Neural cell (in vitro differentiated cells): ENCODE measurements at regions not wholly inside any gene's neighbourhood (a gene's known extent, or its start where the extent isn't known, plus 50 kb on each side); places are given as distances from the start of the nearest gene placed in this dataset.

Source experiments
- H2AFZ ChIP-seq: fragments of 200-600, 300-800 bp; sonication (generic), shearing (Covaris generic); 2 replicates; pipeline ENCODE4 v1.6.0; 2014; ENCODE audit warnings: low read depth, mild to moderate bottlenecking, antibody characterized with exemption, low read length, moderate library complexity
- H3F3A ChIP-seq: fragments of 200-600 bp; shearing (Covaris generic); 2 replicates; pipeline ENCODE4 v1.6.1; 2016; ENCODE audit warnings: mild to moderate bottlenecking, moderate library complexity, mixed read lengths, antibody characterized with exemption, low read length; ENCODE audit not compliant: insufficient read depth, poor library complexity, severe bottlenecking
- H3K27ac ChIP-seq: fragments of 200-600, 300-800 bp; sonication (generic), shearing (Covaris generic); 2 replicates; pipeline ENCODE4 v1.5.1; 2014; ENCODE audit warnings: mild to moderate bottlenecking, low read length, moderate library complexity
- H3K27me3 ChIP-seq: fragments of 300-800, 200-600 bp; sonication (generic), shearing (Covaris generic); 2 replicates; pipeline ENCODE4 v1.6.0; 2014; ENCODE audit warnings: mild to moderate bottlenecking, low read depth, low read length, moderate library complexity; ENCODE audit not compliant: insufficient read depth
- H3K36me3 ChIP-seq: fragments of 300-800, 200-600 bp; sonication (generic), shearing (Covaris generic); 2 replicates; pipeline ENCODE4 v1.5.1; 2014; ENCODE audit warnings: mild to moderate bottlenecking, antibody characterized with exemption, low read length, moderate library complexity; ENCODE audit not compliant: insufficient read depth
- H3K4me2 ChIP-seq: fragments of 300-800, 200-600 bp; sonication (generic), shearing (Covaris generic); 2 replicates; pipeline ENCODE4 v1.6.0; 2014; ENCODE audit warnings: mild to moderate bottlenecking, low read length
- H3K4me3 ChIP-seq: fragments of 300-800, 200-600 bp; sonication (generic), shearing (Covaris generic); 2 replicates; pipeline ENCODE4 v1.5.1; 2014; ENCODE audit warnings: mild to moderate bottlenecking, low read length, moderate library complexity
- H3K79me2 ChIP-seq: fragments of 200-600 bp; shearing (Covaris generic); replicated peaks from 2 replicates; pipeline ENCODE4 v1.6.0; 2014; ENCODE audit warnings: mild to moderate bottlenecking, low read length, moderate library complexity; ENCODE audit not compliant: insufficient read depth
- H3K9ac ChIP-seq: fragments of 300-800, 200-600 bp; sonication (generic), shearing (Covaris generic); 2 replicates; pipeline ENCODE4 v1.6.1; 2016; ENCODE audit warnings: mild to moderate bottlenecking, low read length, mixed read lengths
- H3K9me2 ChIP-seq: fragments of 200-600 bp; shearing (Covaris generic); 2 replicates; pipeline ENCODE4 v1.6.1; 2016; ENCODE audit warnings: mild to moderate bottlenecking, low read length, mixed read lengths; ENCODE audit not compliant: insufficient read depth
- H3K9me3 ChIP-seq: fragments of 200-600, 300-800 bp; sonication (generic), shearing (Covaris generic); 2 replicates; pipeline ENCODE4 v1.6.1; 2016; ENCODE audit warnings: mild to moderate bottlenecking, mixed run types, low read length, moderate library complexity, mixed read lengths
- H4K20me1 ChIP-seq: fragments of 200-600 bp; shearing (Covaris generic); 2 replicates; pipeline ENCODE4 v1.6.1; 2016; ENCODE audit warnings: mild to moderate bottlenecking, mixed run types; ENCODE audit not compliant: insufficient read depth
- CTCF ChIP-seq: fragments of 450-650 bp; IDR thresholded peaks from 2 replicates; pipeline ENCODE4 v1.5.1; 2014; ENCODE audit warnings: antibody characterized with exemption, mild to moderate bottlenecking, moderate library complexity; ENCODE audit not compliant: poor library complexity, severe bottlenecking
- EP300 ChIP-seq: fragments of 450-650 bp; conservative IDR thresholded peaks from 2 replicates; pipeline ENCODE4 v1.6.1; 2014; ENCODE audit warnings: antibody characterized with exemption, mild to moderate bottlenecking, moderate library complexity; ENCODE audit not compliant: poor library complexity, severe bottlenecking
- EZH2 ChIP-seq: fragments of 200-600, 300-800 bp; shearing (Covaris generic), sonication (generic); IDR thresholded peaks from 2 replicates; pipeline ENCODE4 v1.6.1; 2014; ENCODE audit warnings: antibody characterized with exemption, low read length, borderline replicate concordance, mild to moderate bottlenecking; ENCODE audit not compliant: insufficient read depth, poor library complexity, severe bottlenecking
- MXI1 ChIP-seq: fragments of 450-650 bp; conservative IDR thresholded peaks from 2 replicates; pipeline ENCODE4 v1.6.1; 2014; ENCODE audit warnings: antibody characterized with exemption, mild to moderate bottlenecking; ENCODE audit not compliant: poor library complexity, severe bottlenecking
- POLR2AphosphoS5 ChIP-seq: IDR thresholded peaks from 2 replicates; pipeline ENCODE4 v1.6.1; 2012
- RAD21 ChIP-seq: fragments of 450-650 bp; conservative IDR thresholded peaks from 2 replicates; pipeline ENCODE4 v1.6.1; 2014; ENCODE audit warnings: antibody characterized with exemption, mild to moderate bottlenecking, moderate library complexity
- REST ChIP-seq: IDR thresholded peaks from 2 replicates; pipeline ENCODE4 v1.6.1; 2012; ENCODE audit warnings: borderline replicate concordance
- SMC3 ChIP-seq: fragments of 450-650 bp; conservative IDR thresholded peaks from 2 replicates; pipeline ENCODE4 v1.6.1; 2014; ENCODE audit warnings: antibody characterized with exemption, mild to moderate bottlenecking, moderate library complexity; ENCODE audit not compliant: poor library complexity
- TAF1 ChIP-seq: IDR thresholded peaks from 2 replicates; pipeline ENCODE4 v1.6.1; 2012; ENCODE audit warnings: low read depth

GRCh38 chr2:21966139-21966538, 842.4 kb downstream of the TDRD15 start:
- no peaks in the 10 kb centered on the region for H3F3A ChIP-seq

GRCh38 chr2:21970971-21971370, 847.2 kb downstream of the TDRD15 start:
- Histone ChIP-seq H4K20me1 (no peaks in the 10 kb centered on the region), H3K36me3 (no peaks in the 10 kb centered on the region), H3K9me2 (no peaks in the 10 kb centered on the region), H3K9me3 (no peaks in the 10 kb centered on the region), H3K79me2 (no peaks in the 10 kb centered on the region), H3K9ac (no peak overlapping the region), H3K27me3 (no peaks in the 10 kb centered on the region), H2AFZ (no peak overlapping the region), H3K27ac (peak overlapping the region; percentile 66), H3K4me3 (no peak overlapping the region), H3K4me2 (no peak overlapping the region), H3F3A (no peaks in the 10 kb centered on the region)
- no peak for TF ChIP-seq MXI1
- TF ChIP-seq RAD21 = no peak
- TF ChIP-seq EP300 = peak; percentile 61
- TF ChIP-seq POLR2AphosphoS5 = peak; percentile 35

More at GRCh38 chr2:21966139-21966538, 842.4 kb downstream of the TDRD15 start:
- Histone ChIP-seq H3K9ac (no peak overlapping the region), H3K4me3 (no peak overlapping the region), H3K27me3 (no peaks in the 10 kb centered on the region), H3K27ac (no peak overlapping the region), H3K4me2 (no peak overlapping the region), H3K9me3 (no peaks in the 10 kb centered on the region), H3K9me2 (no peaks in the 10 kb centered on the region), H2AFZ (no peak overlapping the region), H3K36me3 (no peaks in the 10 kb centered on the region), H4K20me1 (no peaks in the 10 kb centered on the region), H3K79me2 (no peaks in the 10 kb centered on the region)
- TF ChIP-seq MXI1 (no peak), SMC3 (no peak), REST (no peak), CTCF (no peak), RAD21 (no peak), EZH2 (no peak), EP300 (no peak), TAF1 (no peak), POLR2AphosphoS5 (no peak)

GRCh38 chr2:21972586-21972985, 848.8 kb downstream of the TDRD15 start:
- H3K79me2 ChIP-seq = no peaks in the 10 kb centered on the region

More at GRCh38 chr2:21972586-21972985, 848.8 kb downstream of the TDRD15 start:
- Histone ChIP-seq H3K27ac (peak overlapping the region; percentile 66), H3K9me3 (no peaks in the 10 kb centered on the region), H3K4me2 (no peak overlapping the region), H3K9me2 (no peaks in the 10 kb centered on the region), H3K9ac (no peak overlapping the region), H3K36me3 (no peaks in the 10 kb centered on the region), H3K4me3 (peak overlapping the region; percentile 13), H3K27me3 (no peaks in the 10 kb centered on the region), H3F3A (no peaks in the 10 kb centered on the region), H2AFZ (no peak overlapping the region), H4K20me1 (no peaks in the 10 kb centered on the region)
- no peak for TF ChIP-seq EZH2
- TF ChIP-seq REST = peak; percentile 38
- TF ChIP-seq SMC3 = peak; percentile 17
- no peak for TF ChIP-seq TAF1
- TF ChIP-seq CTCF = no peak
- no peak for TF ChIP-seq RAD21
- no peak for TF ChIP-seq MXI1
- TF ChIP-seq POLR2AphosphoS5 = peak; percentile 33
- peak; percentile 66 for TF ChIP-seq EP300
